Endothelial cell (in vitro differentiated cells): ENCODE measurements at regions not wholly inside any gene's neighbourhood (a gene's known extent, or its start where the extent isn't known, plus 50 kb on each side); places are given as distances from the start of the nearest gene placed in this dataset.

Source experiments
- DNase-seq: peaks from one replicate; pipeline ENCODE4 v3.0.0; 2021; ENCODE audit warnings: low spot score
- H3K27ac Mint-ChIP-seq: one replicate; pipeline ENCODE4 v1.8.0; 2021; ENCODE audit warnings: mixed read lengths, inconsistent platforms; ENCODE audit not compliant: unreplicated experiment
- H3K27me3 Mint-ChIP-seq: one replicate; pipeline ENCODE4 v1.8.0; 2021; ENCODE audit warnings: mild to moderate bottlenecking, moderate library complexity, mixed read lengths, inconsistent platforms; ENCODE audit not compliant: unreplicated experiment
- H3K36me3 Mint-ChIP-seq: one replicate; pipeline ENCODE4 v1.8.0; 2021; ENCODE audit warnings: mild to moderate bottlenecking, low read depth, mixed read lengths, inconsistent platforms; ENCODE audit not compliant: unreplicated experiment
- H3K4me1 Mint-ChIP-seq: one replicate; pipeline ENCODE4 v1.8.0; 2021; ENCODE audit warnings: mild to moderate bottlenecking, mixed read lengths, inconsistent platforms; ENCODE audit not compliant: unreplicated experiment
- H3K4me3 Mint-ChIP-seq: one replicate; pipeline ENCODE4 v1.8.0; 2021; ENCODE audit warnings: mild to moderate bottlenecking, mixed read lengths, inconsistent platforms; ENCODE audit not compliant: unreplicated experiment
- H3K9me3 Mint-ChIP-seq: one replicate; pipeline ENCODE4 v1.8.0; 2021; ENCODE audit warnings: mixed read lengths, inconsistent platforms; ENCODE audit not compliant: unreplicated experiment
- TF ChIP-seq, protein P1 (sequence below): fragments of 200-600 bp; sonication (generic); IDR thresholded peaks from one replicate; pipeline ENCODE4 v1.5.0; 2021; ENCODE audit warnings: antibody characterized with exemption; ENCODE audit not compliant: unreplicated experiment

DNA sequence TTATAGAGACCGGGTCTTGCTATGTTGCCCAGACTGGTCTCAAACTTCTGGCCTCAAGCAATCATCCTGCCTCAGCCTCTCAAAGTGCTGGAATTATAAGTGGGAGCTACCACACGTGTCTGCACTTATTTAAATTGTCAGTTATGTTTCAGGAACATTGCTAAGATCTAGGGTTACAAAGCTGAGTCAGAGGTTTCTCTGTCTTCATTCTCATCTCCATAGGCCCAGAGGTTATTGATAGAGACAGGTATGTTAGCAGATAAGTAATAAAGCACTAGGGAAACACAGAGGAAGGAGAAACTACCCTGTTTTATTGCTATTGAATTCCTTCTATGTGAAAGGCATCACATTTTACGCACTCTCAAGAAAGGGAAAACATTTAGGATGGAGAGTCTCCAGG lies 214.1 kb downstream of the REEP3 start:
- DNase-seq, result no peak
- Mint-ChIP-seq H3K36me3 (no peaks in the 10 kb centered on the region), H3K27me3 (no peaks in the 10 kb centered on the region), H3K9me3 (no peaks in the 10 kb centered on the region), H3K4me1 (peaks cover 3% of the 10 kb centered on the region), H3K4me3 (no peak overlapping the region), H3K27ac (no peak overlapping the region)
- TF ChIP-seq, protein P1, sequence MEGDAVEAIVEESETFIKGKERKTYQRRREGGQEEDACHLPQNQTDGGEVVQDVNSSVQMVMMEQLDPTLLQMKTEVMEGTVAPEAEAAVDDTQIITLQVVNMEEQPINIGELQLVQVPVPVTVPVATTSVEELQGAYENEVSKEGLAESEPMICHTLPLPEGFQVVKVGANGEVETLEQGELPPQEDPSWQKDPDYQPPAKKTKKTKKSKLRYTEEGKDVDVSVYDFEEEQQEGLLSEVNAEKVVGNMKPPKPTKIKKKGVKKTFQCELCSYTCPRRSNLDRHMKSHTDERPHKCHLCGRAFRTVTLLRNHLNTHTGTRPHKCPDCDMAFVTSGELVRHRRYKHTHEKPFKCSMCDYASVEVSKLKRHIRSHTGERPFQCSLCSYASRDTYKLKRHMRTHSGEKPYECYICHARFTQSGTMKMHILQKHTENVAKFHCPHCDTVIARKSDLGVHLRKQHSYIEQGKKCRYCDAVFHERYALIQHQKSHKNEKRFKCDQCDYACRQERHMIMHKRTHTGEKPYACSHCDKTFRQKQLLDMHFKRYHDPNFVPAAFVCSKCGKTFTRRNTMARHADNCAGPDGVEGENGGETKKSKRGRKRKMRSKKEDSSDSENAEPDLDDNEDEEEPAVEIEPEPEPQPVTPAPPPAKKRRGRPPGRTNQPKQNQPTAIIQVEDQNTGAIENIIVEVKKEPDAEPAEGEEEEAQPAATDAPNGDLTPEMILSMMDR, result no peak

DNA sequence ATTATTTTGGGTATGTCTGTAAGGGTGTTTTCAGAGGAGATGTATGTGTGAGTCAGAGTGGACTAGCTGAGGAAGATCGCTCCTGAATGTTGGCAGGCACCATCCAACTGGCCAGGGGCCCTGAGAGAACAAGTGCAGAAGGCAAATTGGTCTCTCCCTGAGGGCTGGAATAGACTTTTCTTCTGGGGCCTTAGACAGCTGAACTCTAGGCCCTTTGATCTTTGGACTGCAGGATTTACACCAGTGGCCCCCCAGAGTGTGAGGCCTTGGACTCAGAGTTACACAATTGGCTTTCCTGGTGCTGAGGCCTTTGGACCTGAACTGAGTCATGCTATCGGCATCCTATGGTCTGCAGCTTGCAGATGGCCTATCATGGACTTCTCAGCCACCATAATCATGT lies 217.2 kb downstream of the REEP3 start:
- no peak for DNase-seq
- H3K27me3 Mint-ChIP-seq, result no peaks in the 10 kb centered on the region
- TF ChIP-seq, protein P1, result no peak
- no peaks in the 10 kb centered on the region for H3K9me3 Mint-ChIP-seq
- H3K27ac Mint-ChIP-seq, result no peak overlapping the region
- peaks cover 7% of the 10 kb centered on the region for H3K4me1 Mint-ChIP-seq
- H3K4me3 Mint-ChIP-seq, result no peak overlapping the region
- H3K36me3 Mint-ChIP-seq, result no peaks in the 10 kb centered on the region

DNA sequence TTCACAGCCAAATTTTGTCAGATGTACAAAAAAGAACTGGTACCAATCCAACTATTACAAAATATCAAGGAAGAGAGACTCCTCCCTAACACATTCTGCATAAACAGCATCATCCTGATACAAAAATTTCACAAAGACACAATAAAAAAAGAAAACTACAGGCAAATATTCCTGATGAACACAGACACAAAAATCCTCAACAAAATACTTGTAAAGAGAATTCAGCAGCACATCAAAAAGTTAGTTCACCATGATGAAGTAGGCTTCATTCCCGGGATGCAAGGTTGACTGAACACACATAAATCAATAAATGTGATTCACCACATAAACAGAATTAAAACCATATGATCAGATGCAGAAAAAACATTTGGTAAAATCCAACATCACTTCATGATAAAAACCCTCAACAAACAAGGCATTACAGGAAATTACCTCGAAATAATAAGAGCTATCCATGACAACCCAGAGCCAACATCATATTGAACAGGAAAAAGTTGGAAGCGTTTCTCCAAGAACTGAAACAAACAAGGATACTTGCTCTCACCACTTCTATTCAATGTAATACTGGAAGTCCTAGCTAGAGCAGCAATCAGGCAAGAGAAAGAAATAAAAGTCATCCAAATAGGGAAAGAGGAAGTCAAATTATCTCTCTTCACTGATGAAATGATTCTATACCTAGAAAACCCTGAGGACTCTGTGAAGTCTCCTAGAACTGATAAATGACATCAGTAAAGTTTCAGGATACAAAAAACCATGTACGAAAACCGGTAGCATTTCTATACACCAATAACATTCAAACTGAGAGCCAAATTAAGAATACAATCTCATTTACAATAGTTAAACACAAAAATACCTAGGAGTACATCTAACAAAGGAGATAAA lies 223.1 kb downstream of the REEP3 start:
- Mint-ChIP-seq H3K9me3 (no peaks in the 10 kb centered on the region), H3K4me3 (no peak overlapping the region), H3K27ac (no peak overlapping the region), H3K36me3 (no peaks in the 10 kb centered on the region), H3K4me1 (peaks cover 4% of the 10 kb centered on the region), H3K27me3 (no peaks in the 10 kb centered on the region)
- no peak for DNase-seq
- TF ChIP-seq, protein P1, result no peak

DNA sequence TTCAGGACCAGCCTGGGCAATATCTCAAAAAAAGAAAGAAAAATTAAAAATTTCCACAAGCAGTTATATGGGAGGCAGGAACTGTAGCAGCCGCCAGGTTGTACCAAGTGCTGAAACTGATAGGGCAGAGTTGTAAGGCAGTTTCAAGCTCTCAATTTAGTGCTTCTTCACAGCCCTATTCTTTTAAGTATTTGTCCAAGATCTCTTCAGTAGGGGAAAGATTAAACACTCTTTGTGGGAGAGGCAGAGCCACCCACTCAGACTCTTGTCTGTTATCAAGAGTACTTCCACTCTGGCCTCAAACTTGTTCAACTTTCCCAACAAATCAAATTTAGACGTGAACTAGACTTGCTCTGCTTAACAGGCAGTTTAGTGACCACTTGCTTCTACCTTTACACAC lies 228.7 kb downstream of the REEP3 start:
- TF ChIP-seq, protein P1, result no peak
- Mint-ChIP-seq H3K27ac (no peak overlapping the region), H3K4me3 (no peak overlapping the region), H3K36me3 (no peaks in the 10 kb centered on the region), H3K4me1 (peaks cover 3% of the 10 kb centered on the region), H3K9me3 (no peaks in the 10 kb centered on the region), H3K27me3 (peaks cover 2% of the 10 kb centered on the region)
- no peak for DNase-seq

DNA sequence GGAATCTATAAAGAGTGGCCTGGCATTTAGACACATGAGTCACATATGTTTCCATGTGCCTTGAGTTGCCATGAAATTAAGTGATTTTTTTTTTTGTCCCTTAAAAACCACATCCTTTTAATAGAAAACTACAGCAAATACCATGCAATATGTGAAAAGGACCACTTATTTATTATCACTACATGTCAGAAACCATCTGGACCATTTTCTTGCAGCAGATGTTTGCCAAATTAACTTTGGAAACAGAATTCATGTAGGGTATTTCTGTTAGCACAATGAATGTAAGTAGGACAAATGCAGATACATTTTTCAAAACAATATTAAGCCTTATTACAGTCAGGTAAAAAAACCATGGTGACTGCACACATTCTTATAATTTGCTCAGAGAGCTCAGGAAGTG lies 230.6 kb downstream of the REEP3 start:
- no peak overlapping the region for H3K27ac Mint-ChIP-seq
- H3K36me3 Mint-ChIP-seq, result no peaks in the 10 kb centered on the region
- H3K27me3 Mint-ChIP-seq, result peaks cover 2% of the 10 kb centered on the region
- no peaks in the 10 kb centered on the region for H3K9me3 Mint-ChIP-seq
- H3K4me3 Mint-ChIP-seq, result no peak overlapping the region
- peaks cover 3% of the 10 kb centered on the region for H3K4me1 Mint-ChIP-seq
- TF ChIP-seq, protein P1, result no peak
- no peak for DNase-seq
